BLaER1 (cell line): ENCODE measurements at regions not wholly inside any gene's neighbourhood (a gene's known extent, or its start where the extent isn't known, plus 50 kb on each side); places are given as distances from the start of the nearest gene placed in this dataset.
"Not testable (repeated sequence)": the region's sequence is repeated elsewhere in the genome, so short reads cannot be mapped to it uniquely, and the experiment has no call there.

Experiments used
- H3K27ac ChIP-seq: shearing (Covaris generic); formaldehyde crosslinking; 2 replicates; pipeline ENCODE4 v1.8.1; 2022
- H3K27me3 ChIP-seq: shearing (Covaris generic); formaldehyde crosslinking; 2 replicates; pipeline ENCODE4 v1.8.1; 2022
- H3K36me3 ChIP-seq: shearing (Covaris generic); formaldehyde crosslinking; 2 replicates; pipeline ENCODE4 v1.8.1; 2022
- H3K4me1 ChIP-seq: shearing (Covaris generic); formaldehyde crosslinking; 2 replicates; pipeline ENCODE4 v1.8.1; 2022
- H3K4me2 ChIP-seq: shearing (Covaris generic); formaldehyde crosslinking; 2 replicates; pipeline ENCODE4 v1.8.1; 2022
- H3K4me3 ChIP-seq: shearing (Covaris generic); formaldehyde crosslinking; 2 replicates; pipeline ENCODE4 v1.8.1; 2022
- H3K9ac ChIP-seq: shearing (Covaris generic); formaldehyde crosslinking; 2 replicates; pipeline ENCODE4 v1.8.1; 2022
- H3K9me3 ChIP-seq: shearing (Covaris generic); formaldehyde crosslinking; 2 replicates; pipeline ENCODE4 v1.8.1; 2022
- H4K20me1 ChIP-seq: shearing (Covaris generic); formaldehyde crosslinking; 2 replicates; pipeline ENCODE4 v1.8.1; 2022
- Cebpa-rat ChIP-seq: shearing (Covaris generic); IDR thresholded peaks from 2 replicates; pipeline ENCODE4 v1.8.1; 2022

DNA sequence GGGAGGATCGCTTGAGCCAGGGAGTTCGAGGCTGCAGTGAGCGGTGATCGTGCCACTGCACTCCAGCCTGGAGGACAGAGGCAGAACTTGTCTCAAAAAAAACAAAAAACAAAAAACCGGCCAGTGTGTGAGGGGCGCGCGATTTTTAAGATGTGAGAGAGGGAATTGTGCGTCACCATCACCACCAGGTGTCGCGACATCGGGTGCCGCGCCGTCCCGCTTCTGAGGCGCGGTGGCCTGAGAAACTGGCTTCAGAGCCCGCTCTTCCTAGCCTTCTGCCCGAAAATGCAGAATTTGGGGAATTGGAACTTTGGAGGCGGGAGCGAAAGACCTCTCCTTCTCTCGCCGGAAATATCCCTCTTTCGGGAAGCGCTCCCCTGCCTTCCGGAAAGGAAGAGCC lies 524.8 kb downstream of the KCNJ18 start:
- Histone ChIP-seq H3K27ac (no peak overlapping the region), H3K9ac (no peak overlapping the region), H3K4me1 (no peaks in the 10 kb centered on the region), H3K36me3 (no peaks in the 10 kb centered on the region), H3K4me2 (no peak overlapping the region), H4K20me1 (no peaks in the 10 kb centered on the region), H3K4me3 (no peak overlapping the region), H3K9me3 (peaks cover 8% of the 10 kb centered on the region; the same call in 1 of the 2 replicates), H3K27me3 (no peaks in the 10 kb centered on the region)
- no peak for TF ChIP-seq Cebpa-rat

DNA sequence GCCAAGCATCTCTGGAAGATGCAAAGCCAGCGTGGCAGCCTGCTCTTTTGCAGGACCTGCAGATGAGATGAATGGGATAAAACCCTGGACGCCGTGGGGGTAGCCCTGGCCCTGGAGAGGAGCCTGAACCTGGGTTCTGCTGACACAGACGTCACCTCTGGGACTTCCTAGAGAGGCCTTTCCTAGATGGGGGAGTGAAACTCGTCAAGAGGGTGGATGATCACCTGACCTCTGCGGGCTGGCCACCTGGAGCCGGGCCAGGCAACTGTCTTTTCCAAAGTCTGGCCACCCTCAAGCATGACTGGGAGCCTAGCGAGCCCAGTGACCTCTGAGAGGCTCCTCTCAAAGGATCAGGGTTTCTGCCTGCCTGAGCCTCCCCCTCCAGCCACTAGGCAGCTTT lies 529.0 kb downstream of the KCNJ18 start:
- Histone ChIP-seq H3K27ac (no peak overlapping the region), H3K36me3 (no peaks in the 10 kb centered on the region), H3K4me2 (no peak overlapping the region), H3K27me3 (no peaks in the 10 kb centered on the region), H3K4me1 (no peaks in the 10 kb centered on the region), H3K4me3 (no peak overlapping the region), H3K9ac (no peak overlapping the region), H4K20me1 (no peaks in the 10 kb centered on the region), H3K9me3 (peaks cover 8% of the 10 kb centered on the region; the same call in 1 of the 2 replicates)
- no peak for TF ChIP-seq Cebpa-rat

GRCh38 chr17:22226477-22226876 lies 534.2 kb downstream of the KCNJ18 start:
- H4K20me1 ChIP-seq, H3K36me3 ChIP-seq, H3K9me3 ChIP-seq, H3K9ac ChIP-seq, H3K4me2 ChIP-seq, H3K27ac ChIP-seq, H3K27me3 ChIP-seq, H3K4me3 ChIP-seq: not testable (repeated sequence)
- H3K4me1 ChIP-seq: peaks cover 10% of the 10 kb centered on the region

GRCh38 chr17:22226932-22227331 lies 534.6 kb downstream of the KCNJ18 start:
- not testable (repeated sequence) for H3K9ac ChIP-seq, H3K27ac ChIP-seq, H3K27me3 ChIP-seq, H4K20me1 ChIP-seq, H3K4me2 ChIP-seq, H3K9me3 ChIP-seq, H3K36me3 ChIP-seq, H3K4me3 ChIP-seq
- peaks cover 10% of the 10 kb centered on the region for H3K4me1 ChIP-seq

DNA sequence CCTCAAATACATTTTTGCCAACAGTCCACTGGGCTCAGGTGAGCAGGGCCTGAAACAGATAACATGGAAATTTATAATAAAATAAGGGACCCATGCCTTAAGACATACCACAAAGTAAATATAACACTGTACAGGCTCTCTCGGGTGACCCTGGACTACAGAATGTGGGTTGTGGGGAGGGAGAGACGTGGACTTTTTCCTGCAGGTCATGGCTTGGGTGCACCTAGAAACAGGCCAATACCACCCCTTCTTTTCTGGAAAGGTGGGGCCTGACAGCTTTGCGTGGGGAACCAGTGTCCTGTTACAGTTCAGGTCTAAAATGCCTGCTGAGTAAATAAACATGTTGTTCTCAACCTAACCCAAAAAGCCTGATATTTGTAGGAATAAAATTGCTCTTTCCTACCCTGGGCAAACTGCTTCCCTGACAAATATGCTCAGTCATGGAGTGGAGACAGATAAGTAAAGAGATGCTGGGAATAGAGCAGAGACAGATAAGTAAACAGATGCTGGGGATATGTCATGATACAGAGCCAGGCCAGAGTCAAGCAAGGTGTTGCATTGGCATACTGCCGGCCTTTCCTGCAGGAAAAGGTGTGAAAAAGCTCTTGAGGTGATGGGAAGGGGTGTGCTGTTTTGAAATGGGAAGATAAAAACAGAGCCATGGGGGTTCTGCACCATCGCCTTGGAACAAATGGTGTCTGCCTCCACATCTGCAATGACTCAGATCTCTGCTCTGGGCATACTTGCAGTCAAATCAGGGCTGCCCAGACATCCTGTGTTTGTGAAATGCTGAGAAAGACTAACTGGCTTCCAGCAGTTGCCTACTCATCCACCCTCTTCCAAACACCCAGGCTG lies 535.6 kb downstream of the KCNJ18 start:
- H3K27me3 ChIP-seq: not testable (repeated sequence)

DNA sequence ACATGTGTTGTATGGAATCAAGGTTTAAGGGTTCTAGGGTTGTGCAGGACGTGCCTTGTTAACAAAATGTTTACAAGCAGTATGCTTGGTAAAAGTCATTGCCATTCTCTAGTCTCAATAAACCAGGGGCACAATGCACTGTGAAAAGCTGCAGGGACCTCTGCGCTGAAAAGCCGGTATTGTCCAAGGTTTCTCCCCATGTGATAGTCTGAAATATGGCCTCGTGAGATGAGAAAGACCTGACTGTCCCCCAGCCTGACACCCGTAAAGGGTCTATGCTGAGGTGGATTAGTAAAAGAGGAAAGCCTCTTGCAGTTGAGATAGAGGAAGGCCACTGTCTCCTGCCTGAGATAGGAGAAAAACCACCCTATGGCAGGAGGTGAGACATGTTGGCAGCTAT lies 537.5 kb downstream of the KCNJ18 start:
- not testable (repeated sequence) for H3K27me3 ChIP-seq, H3K9ac ChIP-seq, H3K36me3 ChIP-seq, H3K27ac ChIP-seq, H3K4me2 ChIP-seq, H3K4me3 ChIP-seq, H3K9me3 ChIP-seq, H4K20me1 ChIP-seq
- peaks cover 10% of the 10 kb centered on the region for H3K4me1 ChIP-seq

More for the DNA sequence above, 535.6 kb downstream of the KCNJ18 start:
- not testable (repeated sequence) for H3K27ac ChIP-seq, H3K36me3 ChIP-seq, H3K4me3 ChIP-seq, H4K20me1 ChIP-seq, H3K9ac ChIP-seq, H3K9me3 ChIP-seq
- Histone ChIP-seq H3K4me2 (peak overlapping the region; percentile 30), H3K4me1 (peaks cover 10% of the 10 kb centered on the region)

- Histone ChIP-seq H3K36me3 (no peaks in the 10 kb centered on the region), H3K9ac (no peak overlapping the region), H3K27me3 (no peaks in the 10 kb centered on the region), H3K4me1 (peaks cover 4% of the 10 kb centered on the region), H4K20me1 (no peaks in the 10 kb centered on the region), H3K27ac (no peak overlapping the region), H3K4me2 (no peak overlapping the region), H3K4me3 (no peak overlapping the region), H3K9me3 (no peaks in the 10 kb centered on the region)
- TF ChIP-seq Cebpa-rat: no peak
Measured at GRCh38 chr17:22233382-22233781, 541.1 kb downstream of the KCNJ18 start.

- Histone ChIP-seq H3K27me3 (no peaks in the 10 kb centered on the region), H3K4me3 (no peak overlapping the region), H3K4me2 (no peak overlapping the region), H3K27ac (no peak overlapping the region), H3K36me3 (no peaks in the 10 kb centered on the region), H3K9me3 (no peaks in the 10 kb centered on the region), H3K9ac (no peak overlapping the region), H4K20me1 (no peaks in the 10 kb centered on the region), H3K4me1 (no peaks in the 10 kb centered on the region)
- no peak for TF ChIP-seq Cebpa-rat
Measured at GRCh38 chr17:22242472-22242871, 550.1 kb downstream of the KCNJ18 start.

- Histone ChIP-seq H3K4me1 (no peaks in the 10 kb centered on the region), H3K9ac (no peak overlapping the region), H3K4me3 (no peak overlapping the region), H3K9me3 (no peaks in the 10 kb centered on the region; the same call in 1 of the 2 replicates), H3K36me3 (no peaks in the 10 kb centered on the region), H4K20me1 (no peaks in the 10 kb centered on the region), H3K27me3 (no peaks in the 10 kb centered on the region), H3K27ac (no peak overlapping the region), H3K4me2 (no peak overlapping the region)
- no peak for TF ChIP-seq Cebpa-rat
Measured at GRCh38 chr17:22251498-22251897, 559.2 kb downstream of the KCNJ18 start.

DNA sequence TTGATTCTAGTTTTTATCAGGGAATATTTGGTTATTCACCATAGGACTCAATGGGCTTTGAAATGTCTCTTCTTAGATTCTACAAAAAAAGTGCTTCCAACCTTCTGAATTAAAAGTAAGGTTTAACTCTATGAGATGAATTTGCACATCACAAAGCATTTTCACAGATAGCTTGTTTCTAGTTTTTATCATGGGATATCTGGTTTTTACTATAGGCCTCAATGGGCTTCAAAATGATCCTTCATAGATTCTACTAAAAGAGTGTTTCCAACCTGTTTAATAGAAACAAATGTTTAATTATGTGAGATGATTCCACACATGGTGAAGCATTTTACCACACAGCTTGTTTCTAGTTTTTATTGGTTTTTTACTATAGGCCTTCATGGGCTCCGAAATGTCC lies 560.7 kb downstream of the KCNJ18 start:
- Histone ChIP-seq H3K36me3 (no peaks in the 10 kb centered on the region), H4K20me1 (no peaks in the 10 kb centered on the region), H3K9ac (no peak overlapping the region), H3K4me1 (no peaks in the 10 kb centered on the region), H3K9me3 (no peaks in the 10 kb centered on the region; the same call in 1 of the 2 replicates), H3K27me3 (no peaks in the 10 kb centered on the region), H3K4me2 (no peak overlapping the region), H3K4me3 (no peak overlapping the region), H3K27ac (no peak overlapping the region)
- TF ChIP-seq Cebpa-rat: no peak

GRCh38 chr17:22265807-22266206 lies 573.5 kb downstream of the KCNJ18 start:
- TF ChIP-seq Cebpa-rat: no peak
- Histone ChIP-seq H3K9me3 (peaks cover 10% of the 10 kb centered on the region; the same call in 1 of the 2 replicates), H3K4me1 (no peaks in the 10 kb centered on the region), H3K27me3 (no peaks in the 10 kb centered on the region), H4K20me1 (no peaks in the 10 kb centered on the region), H3K4me2 (no peak overlapping the region), H3K9ac (no peak overlapping the region), H3K27ac (no peak overlapping the region), H3K36me3 (no peaks in the 10 kb centered on the region), H3K4me3 (no peak overlapping the region)
